ENCODE measurements at regions not wholly inside any gene's neighbourhood (a gene's known extent, or its start where the extent isn't known, plus 50 kb on each side); places are given as distances from the start of the nearest gene placed in this dataset.
"Not testable (repeated sequence)": the region's sequence is repeated elsewhere in the genome, so short reads cannot be mapped to it uniquely, and the experiment has no call there.

- TF ChIP-seq CTCF (IDR thresholded peaks at IDR 0.05; ENCODE audit: insufficient read depth, low read length, missing control alignments), result no peak
- no peak overlapping the region for H3K4me3 ChIP-seq (ENCODE audit: low read depth, low read length)
- ChIA-PET CTCF (no interaction called here), POLR2A (no interaction called here)
- no peak for DNase-seq (ENCODE audit: low read depth, low spot score)
These were observed 192.8 kb downstream of the BANP start for GRCh38 chr16:88144028-88144511.

- H3K4me3 ChIP-seq (ENCODE audit: low read depth, low read length); POLR2A ChIA-PET; DNase-seq (ENCODE audit: low read depth, low spot score); CTCF ChIA-PET: not testable (repeated sequence)
These were observed 194.1 kb downstream of the BANP start for GRCh38 chr16:88145376-88145775.

DNA sequence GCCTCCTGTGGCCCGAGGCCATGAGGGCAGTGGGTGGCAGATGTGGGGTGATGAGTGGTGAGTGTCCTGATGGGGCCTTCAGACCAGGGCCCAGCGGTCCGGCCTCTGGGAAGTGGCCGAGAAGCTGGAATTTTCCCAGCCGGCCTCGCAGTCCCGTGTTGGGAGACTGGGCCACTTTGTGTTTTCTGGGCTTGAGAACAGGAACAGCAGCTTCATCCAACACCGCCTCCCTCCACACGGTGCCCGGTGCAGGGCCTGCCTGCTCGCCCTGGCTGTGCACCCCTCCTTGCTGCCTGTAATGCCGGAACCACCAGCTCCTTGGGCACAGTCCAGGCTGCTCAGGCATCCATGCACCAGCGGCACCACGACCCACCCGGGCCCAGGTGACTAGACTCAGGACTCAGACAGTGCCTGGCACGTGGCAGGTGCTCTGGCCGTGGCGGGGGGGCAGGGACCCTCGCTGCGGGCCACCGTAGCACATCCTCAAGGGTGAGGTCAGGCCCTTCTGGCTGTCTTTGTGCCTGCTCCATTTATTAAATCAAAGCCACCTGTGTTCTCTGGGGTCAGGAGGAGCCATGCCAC is 194.7 kb downstream of the BANP start:
- POLR2A ChIA-PET; H3K4me3 ChIP-seq (ENCODE audit: low read depth, low read length); CTCF ChIA-PET; DNase-seq (ENCODE audit: low read depth, low spot score): not testable (repeated sequence)

DNA sequence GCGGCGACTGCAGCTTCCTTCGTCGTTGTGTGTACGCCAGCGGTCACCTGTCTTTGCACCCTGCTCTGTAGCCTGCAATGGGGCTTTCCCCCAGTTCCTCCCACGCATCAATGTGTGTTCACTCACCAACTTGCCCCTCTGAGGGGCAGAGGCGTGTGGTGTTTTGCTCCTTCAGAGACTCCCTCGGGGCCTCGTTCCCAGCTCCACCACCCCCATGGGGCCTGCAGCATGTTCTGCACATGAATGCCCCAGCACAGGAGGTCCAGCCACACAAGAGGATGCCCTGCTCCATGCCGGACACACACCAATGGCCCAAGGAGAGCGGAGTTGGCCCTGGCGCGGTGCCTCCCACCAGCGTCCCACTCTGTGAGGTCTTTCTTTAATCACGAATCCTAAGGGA is 196.8 kb downstream of the BANP start:
- POLR2A ChIA-PET, result not testable (repeated sequence)

GRCh38 chr16:88148682-88149081 is 197.4 kb downstream of the BANP start:
- POLR2A ChIA-PET; DNase-seq (ENCODE audit: low read depth, low spot score); CTCF ChIA-PET: not testable (repeated sequence)

More for the DNA sequence above, 196.8 kb downstream of the BANP start:
- H3K4me3 ChIP-seq (ENCODE audit: low read depth, low read length); CTCF ChIA-PET; DNase-seq (ENCODE audit: low read depth, low spot score): not testable (repeated sequence)

GRCh38 chr16:88149158-88149603 is 197.9 kb downstream of the BANP start:
- H3K4me3 ChIP-seq (ENCODE audit: low read depth, low read length); DNase-seq (ENCODE audit: low read depth, low spot score); CTCF ChIA-PET; POLR2A ChIA-PET: not testable (repeated sequence)

More at GRCh38 chr16:88148682-88149081, 197.4 kb downstream of the BANP start:
- not testable (repeated sequence) for H3K4me3 ChIP-seq (ENCODE audit: low read depth, low read length)

GRCh38 chr16:88149663-88150062 is 198.4 kb downstream of the BANP start:
- CTCF ChIA-PET; DNase-seq (ENCODE audit: low read depth, low spot score); H3K4me3 ChIP-seq (ENCODE audit: low read depth, low read length); POLR2A ChIA-PET: not testable (repeated sequence)

DNA sequence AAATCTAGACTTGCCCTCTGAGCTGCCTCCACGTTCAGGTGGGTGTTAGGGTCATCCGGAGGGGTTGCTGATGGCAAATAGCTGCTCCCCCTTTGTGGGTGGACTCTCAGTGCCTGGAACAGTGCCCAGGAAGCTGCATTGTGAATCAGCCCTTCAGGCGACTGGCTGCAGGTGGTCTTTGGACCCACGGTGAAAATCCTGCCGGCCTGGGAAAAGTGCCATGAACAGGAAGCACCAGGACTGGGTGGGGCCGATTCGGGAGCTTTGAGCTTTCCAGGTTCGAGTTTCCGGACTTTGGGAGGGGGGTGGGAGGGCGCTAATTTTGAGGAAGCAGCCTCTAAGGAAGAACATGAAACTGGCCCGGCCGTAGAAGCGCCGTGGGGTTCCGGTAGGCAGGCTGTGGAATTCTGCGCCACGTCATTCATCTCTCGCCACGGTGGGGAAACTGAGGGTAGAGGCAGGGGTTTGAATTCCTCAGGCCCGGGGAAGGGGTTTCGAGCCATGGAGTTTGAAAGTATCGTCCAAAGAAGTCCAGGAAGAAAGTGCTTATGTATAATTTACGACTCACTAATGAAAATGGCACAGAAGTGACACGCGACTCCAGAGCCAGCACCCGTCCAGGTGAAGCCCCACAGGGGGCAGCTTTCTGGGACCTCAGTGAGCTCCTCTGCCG is 199.4 kb downstream of the BANP start:
- CTCF ChIA-PET; DNase-seq (ENCODE audit: low read depth, low spot score): not testable (repeated sequence)

DNA sequence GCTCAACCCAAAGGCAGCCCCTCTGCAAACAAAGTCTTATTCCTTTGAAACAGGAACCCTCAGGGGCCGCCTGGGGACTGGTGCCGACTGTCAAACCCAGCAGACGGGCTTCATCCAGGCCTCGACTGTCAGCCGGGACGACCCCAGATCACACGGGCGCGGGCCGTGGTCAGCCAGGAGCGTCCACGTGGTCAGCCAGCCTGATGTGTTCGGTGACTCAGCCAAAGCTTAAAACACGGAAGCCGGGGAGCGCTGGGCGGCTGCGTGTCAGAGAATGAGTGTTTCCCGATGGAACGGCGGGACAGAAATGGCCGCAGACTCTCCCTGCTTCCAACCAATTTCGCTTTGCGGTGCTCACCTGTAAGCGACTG is 199.9 kb downstream of the BANP start:
- POLR2A ChIA-PET; CTCF ChIA-PET; H3K4me3 ChIP-seq (ENCODE audit: low read depth, low read length); DNase-seq (ENCODE audit: low read depth, low spot score): not testable (repeated sequence)

More for the DNA sequence above, 199.4 kb downstream of the BANP start:
- POLR2A ChIA-PET; H3K4me3 ChIP-seq (ENCODE audit: low read depth, low read length): not testable (repeated sequence)

DNA sequence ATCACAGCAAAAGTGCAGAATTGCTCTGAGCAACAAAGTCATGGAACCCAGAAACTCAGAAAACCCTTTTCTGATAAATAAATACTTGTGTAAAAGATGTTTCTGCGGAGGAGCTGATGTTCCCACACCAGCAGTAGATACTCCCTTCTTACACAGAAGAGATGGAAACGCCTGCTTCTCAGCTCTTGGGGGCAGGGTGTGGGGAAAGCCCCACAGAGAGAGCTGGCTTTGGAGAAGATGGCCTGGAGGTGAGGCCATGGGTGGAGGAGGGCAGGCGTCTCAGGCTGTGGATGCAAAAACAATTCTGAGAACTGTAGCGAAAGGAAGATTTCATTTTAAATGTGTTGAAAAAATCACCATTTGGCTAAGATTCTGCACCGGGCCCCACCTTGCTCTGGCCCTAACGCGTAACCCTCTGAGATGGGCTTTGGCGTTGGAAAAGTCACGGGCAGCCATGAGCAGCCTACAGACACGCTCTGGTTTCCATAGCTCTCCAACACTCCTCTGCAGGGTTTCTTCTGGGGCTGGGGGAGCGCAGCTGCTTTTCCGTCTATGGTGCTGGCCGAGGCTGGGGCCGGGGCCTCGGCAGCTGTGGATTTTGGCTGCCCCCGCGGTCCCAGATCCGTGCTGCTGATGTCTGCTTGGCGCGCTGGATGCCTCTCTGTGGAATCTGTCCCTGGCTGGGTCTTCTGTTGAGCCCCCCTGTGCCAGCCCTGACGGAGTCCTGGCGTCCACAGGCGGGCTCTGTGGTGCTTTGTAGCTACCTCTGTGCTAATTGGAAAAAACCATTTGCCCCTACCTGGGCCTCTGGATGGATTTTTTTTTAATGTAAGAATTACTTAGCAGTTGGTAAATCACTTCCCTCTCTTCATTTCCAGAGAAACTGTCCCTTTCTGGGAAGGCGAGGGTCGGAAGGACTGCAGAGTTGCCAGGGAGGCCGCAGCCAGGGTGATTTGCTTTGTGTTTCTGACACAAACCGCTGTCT is 200.9 kb downstream of the BANP start:
- H3K4me3 ChIP-seq (ENCODE audit: low read depth, low read length); POLR2A ChIA-PET; CTCF ChIA-PET; DNase-seq (ENCODE audit: low read depth, low spot score): not testable (repeated sequence)

- DNase-seq (ENCODE audit: low read depth, low spot score); POLR2A ChIA-PET; H3K4me3 ChIP-seq (ENCODE audit: low read depth, low read length); CTCF ChIA-PET: not testable (repeated sequence)
These were observed 201.6 kb downstream of the BANP start for GRCh38 chr16:88152879-88153278.

- DNase-seq (ENCODE audit: low read depth, low spot score); CTCF ChIA-PET; POLR2A ChIA-PET; H3K4me3 ChIP-seq (ENCODE audit: low read depth, low read length): not testable (repeated sequence)
These were observed 202.3 kb downstream of the BANP start for GRCh38 chr16:88153516-88153915.

DNA sequence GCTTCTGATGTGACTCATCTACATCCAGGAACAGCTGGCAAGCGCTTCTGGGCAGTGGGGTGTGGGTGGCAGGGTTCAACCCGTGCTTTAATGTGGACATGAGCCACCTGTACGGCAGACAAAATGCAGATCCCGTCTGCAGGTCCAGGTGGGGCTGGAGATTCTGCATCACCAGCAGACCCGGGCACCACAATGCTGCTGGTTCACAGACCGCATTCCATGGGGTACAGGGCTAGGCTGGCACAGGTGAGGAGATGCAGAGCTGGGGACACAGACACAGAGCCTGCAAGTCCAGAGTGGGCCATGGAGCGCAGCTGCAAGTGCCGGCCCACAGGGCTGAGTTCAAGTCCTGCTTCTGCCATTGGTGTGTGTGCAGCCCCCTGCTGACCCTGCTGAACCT is 203.7 kb downstream of the BANP start:
- POLR2A ChIA-PET, result not testable (repeated sequence)

DNA sequence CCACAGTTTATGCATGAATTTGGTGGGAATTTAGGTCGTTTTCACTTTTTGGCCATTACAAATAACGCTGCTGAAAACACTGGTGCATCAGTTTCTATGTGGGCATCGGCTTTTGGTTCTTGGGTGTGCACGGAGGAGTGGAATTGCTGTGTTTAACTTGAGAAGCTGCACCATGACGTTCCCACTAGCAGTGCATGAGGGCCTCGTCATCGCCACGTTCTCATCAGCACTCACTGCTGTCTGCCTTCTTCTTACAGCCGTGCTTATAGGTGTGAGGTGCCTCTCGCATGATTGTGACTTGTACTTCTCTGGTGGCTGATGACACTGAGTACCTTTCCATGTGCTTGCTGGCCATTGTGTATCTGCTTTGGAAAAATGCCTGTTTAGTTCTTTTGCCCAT is 204.4 kb downstream of the BANP start:
- POLR2A ChIA-PET; CTCF ChIA-PET; H3K4me3 ChIP-seq (ENCODE audit: low read depth, low read length); DNase-seq (ENCODE audit: low read depth, low spot score): not testable (repeated sequence)

More for the DNA sequence above, 203.7 kb downstream of the BANP start:
- CTCF ChIA-PET; DNase-seq (ENCODE audit: low read depth, low spot score); H3K4me3 ChIP-seq (ENCODE audit: low read depth, low read length): not testable (repeated sequence)

DNA sequence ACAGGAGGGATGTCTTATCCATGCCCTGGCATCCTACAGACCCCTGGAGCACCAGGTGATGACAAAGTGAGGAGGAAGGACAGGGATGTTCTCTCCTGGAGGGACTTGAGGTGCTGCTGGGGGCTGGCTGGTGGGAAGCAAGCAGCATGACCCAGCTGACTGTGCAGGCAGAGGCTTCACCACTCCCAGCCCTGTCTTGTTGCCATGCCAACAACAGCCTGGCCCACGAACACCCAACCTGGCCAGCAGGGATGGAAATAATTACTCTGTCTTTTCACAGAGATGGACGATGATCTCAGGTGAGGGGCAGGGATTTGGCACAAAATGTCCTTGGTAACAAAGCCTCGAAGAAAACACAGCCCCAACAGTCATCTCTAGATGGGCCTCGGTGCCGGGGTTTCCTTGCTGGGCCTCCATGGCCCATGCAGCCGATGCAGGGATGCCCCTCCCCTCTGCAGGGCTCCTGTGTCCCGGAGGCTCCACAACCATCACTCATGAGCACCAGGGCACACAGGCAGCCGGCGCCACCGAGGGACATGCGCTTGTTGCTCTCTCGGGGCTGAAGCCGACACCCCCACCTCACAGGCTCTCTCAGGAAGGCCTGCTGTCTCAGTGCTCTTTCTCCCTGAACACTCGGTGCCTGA is 205.5 kb downstream of the BANP start:
- CTCF ChIA-PET; POLR2A ChIA-PET; DNase-seq (ENCODE audit: low read depth, low spot score); H3K4me3 ChIP-seq (ENCODE audit: low read depth, low read length): not testable (repeated sequence)

Measured in AG04449 (cell line).